ENCODE measurements at regions not wholly inside any gene's neighbourhood (a gene's known extent, or its start where the extent isn't known, plus 50 kb on each side); places are given as distances from the start of the nearest gene placed in this dataset.
A peak's percentile ranks its signal among the peaks of the same experiment; 100 is the strongest.

GRCh38 chr2:133829450-133830020 lies 261.3 kb upstream of the NCKAP5 start:
- ATAC-seq = no peak

GRCh38 chr2:133833746-133834145 lies 265.5 kb upstream of the NCKAP5 start:
- Histone ChIP-seq H3K4me1 (no peaks in the 10 kb centered on the region), H3K27me3 (no peaks in the 10 kb centered on the region), H3K27ac (no peak overlapping the region), H3K36me3 (no peaks in the 10 kb centered on the region), H3K9me3 (no peaks in the 10 kb centered on the region), H3K4me3 (no peak overlapping the region)
- TF ChIP-seq CTCF (IDR thresholded peaks at IDR 0.05) = no peak
- ATAC-seq = no peak
- intact Hi-C loops (cut with DNase I) = no loop called here
- no peak for DNase-seq

More at GRCh38 chr2:133829450-133830020, 261.3 kb upstream of the NCKAP5 start:
- TF ChIP-seq CTCF (IDR thresholded peaks at IDR 0.05) = no peak
- Histone ChIP-seq H3K36me3 (no peaks in the 10 kb centered on the region), H3K9me3 (no peaks in the 10 kb centered on the region), H3K4me3 (no peak overlapping the region), H3K27ac (no peak overlapping the region), H3K4me1 (no peaks in the 10 kb centered on the region), H3K27me3 (no peaks in the 10 kb centered on the region)
- intact Hi-C loops (cut with DNase I) = no loop called here
- no peak for DNase-seq

- no peaks in the 10 kb centered on the region for H3K27me3 ChIP-seq
- H3K36me3 ChIP-seq = no peaks in the 10 kb centered on the region
- TF ChIP-seq CTCF (IDR thresholded peaks at IDR 0.05) = no peak
- H3K9me3 ChIP-seq = no peaks in the 10 kb centered on the region
- no peaks in the 10 kb centered on the region for H3K4me1 ChIP-seq
- no peak overlapping the region for H3K4me3 ChIP-seq
- no peak overlapping the region for H3K27ac ChIP-seq
- ATAC-seq = no peak
- DNase-seq = no peak
- intact Hi-C loops (cut with DNase I) = no loop called here
Observed at GRCh38 chr2:133835821-133836619, 267.8 kb upstream of the NCKAP5 start.

GRCh38 chr2:133836691-133837345 lies 268.6 kb upstream of the NCKAP5 start:
- ATAC-seq (no peak), DNase-seq (no peak)
- intact Hi-C loops (cut with DNase I) = no loop called here
- Histone ChIP-seq H3K4me3 (no peak overlapping the region), H3K36me3 (no peaks in the 10 kb centered on the region), H3K4me1 (peaks cover 4% of the 10 kb centered on the region), H3K27me3 (no peaks in the 10 kb centered on the region), H3K27ac (no peak overlapping the region), H3K9me3 (no peaks in the 10 kb centered on the region)
- no peak for TF ChIP-seq CTCF (IDR thresholded peaks at IDR 0.05)

- TF ChIP-seq CTCF (IDR thresholded peaks at IDR 0.05) = no peak
- intact Hi-C loops (cut with DNase I) = no loop called here
- Histone ChIP-seq H3K9me3 (no peaks in the 10 kb centered on the region), H3K4me3 (no peak overlapping the region), H3K4me1 (peaks cover 5% of the 10 kb centered on the region), H3K27ac (no peak overlapping the region), H3K27me3 (no peaks in the 10 kb centered on the region), H3K36me3 (no peaks in the 10 kb centered on the region)
- DNase-seq (no peak), ATAC-seq (peak; percentile 24)
Observed at GRCh38 chr2:133837441-133838094, 269.3 kb upstream of the NCKAP5 start.
